Stimulated activated CD4-positive, alpha-beta T cell treated with anti-CD3 and anti-CD28 coated beads, Interleukin-12 subunit alpha, Interleukin-12 subunit beta, amount 100 ng/mL, for 4 hours (primary cell): ENCODE measurements at regions not wholly inside any gene's neighbourhood (a gene's known extent, or its start where the extent isn't known, plus 50 kb on each side); places are given as distances from the start of the nearest gene placed in this dataset.

Experiments
- DNase-seq: peaks from one replicate; pipeline ENCODE4 v3.0.0-alpha.2; 2020

DNA sequence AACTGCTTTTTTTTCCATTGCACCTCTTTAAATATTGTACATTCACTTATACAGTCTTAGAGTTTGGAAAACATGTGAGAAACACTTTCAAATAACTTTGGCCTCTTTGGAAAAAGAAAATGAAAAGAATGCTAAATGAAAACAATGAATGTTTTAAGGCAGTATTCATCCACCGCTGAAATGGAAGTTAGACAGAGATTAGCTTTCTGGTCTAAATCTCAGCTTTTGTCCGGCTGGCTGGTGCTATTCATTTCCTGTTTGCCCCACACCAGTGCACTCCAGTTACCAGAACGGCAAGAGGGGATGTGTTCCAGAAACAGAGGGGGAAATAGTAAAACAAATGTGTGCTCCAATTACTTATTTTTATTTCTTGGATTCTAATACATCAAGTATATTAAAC is 1201.3 kb downstream of the EFNB2 start:
- no peak for DNase-seq

DNA sequence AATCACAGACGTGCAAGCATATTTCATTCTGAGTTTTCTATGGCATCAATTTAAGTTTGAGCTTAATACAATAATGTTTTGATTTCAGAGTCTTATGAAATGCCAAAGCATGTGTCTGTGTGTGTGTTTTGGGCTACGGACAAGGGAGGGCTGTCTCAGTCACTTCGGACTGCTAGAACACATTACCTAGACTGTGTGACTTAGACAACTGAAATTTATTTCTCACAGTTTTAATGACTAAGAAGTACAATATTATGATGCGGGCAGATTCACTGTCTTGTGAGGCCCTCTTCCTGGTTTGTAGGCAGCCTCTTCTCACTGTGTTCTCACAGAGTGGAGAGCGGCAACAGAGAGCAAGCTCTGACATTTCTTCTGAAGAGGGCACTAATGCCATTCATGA is 1202.0 kb downstream of the EFNB2 start:
- no peak for DNase-seq

DNA sequence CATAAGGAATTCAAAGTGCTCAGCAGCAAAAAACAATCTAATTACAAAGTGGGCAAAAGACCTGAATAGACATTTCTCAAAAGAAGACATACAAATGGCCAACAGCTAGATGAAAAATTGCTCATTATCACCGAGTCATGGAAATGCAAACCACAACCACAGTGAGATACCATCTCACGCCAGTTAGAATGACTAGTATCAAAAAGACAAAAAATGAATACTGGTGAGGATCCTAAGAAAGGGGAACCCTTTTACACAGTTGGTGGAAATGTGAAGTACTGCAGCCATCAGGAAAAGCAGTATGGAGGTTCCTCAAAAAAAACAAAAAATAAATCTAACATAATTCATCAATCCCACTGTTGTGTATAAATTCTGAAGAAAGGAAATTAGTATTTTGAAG is 1206.1 kb downstream of the EFNB2 start:
- no peak for DNase-seq

GRCh38 chr13:105328212-105328611 is 1207.2 kb downstream of the EFNB2 start:
- DNase-seq, result no peak

DNA sequence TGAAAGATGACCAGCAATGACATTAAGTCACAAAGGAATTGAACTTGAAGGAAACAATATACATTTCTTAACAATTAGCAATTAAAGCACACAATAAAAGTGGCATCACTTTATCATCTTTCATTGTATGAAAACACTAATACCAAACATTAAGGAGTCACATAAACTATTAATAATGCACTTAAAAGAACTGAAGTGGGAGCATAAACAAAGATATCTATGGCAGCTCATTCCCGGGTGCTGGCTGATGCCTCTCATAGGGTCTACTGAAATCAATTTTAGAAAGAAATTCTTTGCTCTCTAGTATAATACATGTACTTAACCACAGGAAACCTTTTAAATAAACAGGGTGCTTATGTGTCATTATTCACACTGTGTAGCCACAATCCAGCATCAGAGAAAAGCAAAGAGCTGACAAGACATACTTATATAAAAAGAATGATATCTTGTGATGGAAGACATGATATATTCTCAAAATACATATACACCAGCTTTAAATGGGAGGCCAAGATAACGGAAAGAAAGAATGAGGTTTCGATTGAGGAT is 1207.8 kb downstream of the EFNB2 start:
- no peak for DNase-seq

- DNase-seq, result no peak
Measured at GRCh38 chr13:105319875-105320274, 1215.6 kb downstream of the EFNB2 start.

DNA sequence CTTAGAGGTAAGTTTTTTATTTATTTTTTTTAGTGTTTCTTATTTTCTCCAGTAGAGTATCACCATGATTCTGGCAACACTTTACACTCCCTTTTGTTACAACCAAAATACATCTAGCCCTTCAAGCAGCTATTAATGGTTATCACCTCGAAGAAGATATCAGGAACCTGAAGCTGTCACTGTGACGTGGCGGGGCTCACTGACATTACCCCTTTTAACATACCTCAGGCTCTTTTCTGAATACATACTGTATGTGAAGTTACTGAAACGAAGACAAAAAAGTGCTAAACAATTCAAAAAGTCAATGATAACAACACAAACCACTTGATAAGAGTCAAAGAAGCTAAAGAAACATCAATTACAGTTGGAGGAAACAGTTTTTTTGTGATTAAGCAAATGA is 1218.7 kb downstream of the EFNB2 start:
- DNase-seq, result no peak

- no peak for DNase-seq
Measured at GRCh38 chr13:105312906-105313305, 1222.6 kb downstream of the EFNB2 start.

DNA sequence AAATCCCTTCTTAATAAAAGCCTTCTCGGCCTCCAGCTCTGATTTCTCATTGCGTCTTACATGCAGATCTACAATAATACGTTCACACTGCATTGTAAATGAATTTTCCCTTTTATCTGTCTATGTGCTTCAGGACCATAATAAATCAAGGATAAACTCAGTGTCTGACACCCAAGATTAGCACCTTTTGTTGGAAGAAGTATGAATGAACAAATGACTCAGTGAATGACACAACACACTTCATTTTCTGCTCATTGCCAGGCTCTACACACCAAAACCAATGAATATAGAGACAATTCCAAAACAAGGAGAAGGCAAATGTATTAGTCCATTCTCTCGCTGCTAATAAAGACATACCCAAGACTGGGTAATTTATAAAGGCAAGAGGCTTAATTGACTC is 1224.4 kb downstream of the EFNB2 start:
- no peak for DNase-seq

GRCh38 chr13:105307776-105308175 is 1227.7 kb downstream of the EFNB2 start:
- no peak for DNase-seq

GRCh38 chr13:105297839-105298238 is 1237.6 kb downstream of the EFNB2 start:
- DNase-seq, result no peak

- no peak for DNase-seq
Measured at GRCh38 chr13:105291987-105292386, 1243.5 kb downstream of the EFNB2 start.

GRCh38 chr13:105290596-105290995 is 1244.9 kb downstream of the EFNB2 start:
- DNase-seq, result no peak

GRCh38 chr13:105285526-105285925 is 1249.9 kb downstream of the EFNB2 start:
- DNase-seq, result no peak

GRCh38 chr13:105282406-105283285 is 1252.8 kb downstream of the EFNB2 start:
- no peak for DNase-seq

GRCh38 chr13:105278943-105279381 is 1256.5 kb downstream of the EFNB2 start:
- DNase-seq, result no peak

- no peak for DNase-seq
Measured at GRCh38 chr13:105276571-105276970, 1258.9 kb downstream of the EFNB2 start.

GRCh38 chr13:105273665-105274222 is 1261.7 kb downstream of the EFNB2 start:
- no peak for DNase-seq

- no peak for DNase-seq
Measured at GRCh38 chr13:105272660-105273631, 1262.5 kb downstream of the EFNB2 start.

DNA sequence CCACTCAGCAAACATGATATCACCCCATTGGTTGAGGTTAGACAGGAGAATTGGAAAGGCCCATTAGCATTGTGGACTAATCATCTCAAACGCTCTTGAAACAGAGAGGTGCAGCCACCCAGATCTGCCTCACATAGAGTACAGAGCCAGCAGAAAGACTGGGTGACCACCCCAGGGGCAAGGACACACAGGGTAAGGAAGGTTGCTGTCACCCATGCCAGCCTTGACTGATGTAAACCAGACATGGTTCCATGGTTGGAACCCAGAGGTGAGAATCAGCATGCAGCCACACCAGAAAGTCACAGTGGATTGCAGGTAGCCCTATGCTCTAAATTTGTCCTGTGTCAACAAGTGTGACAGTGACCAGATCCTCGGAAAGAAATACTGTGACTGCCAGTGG is 1268.8 kb downstream of the EFNB2 start:
- DNase-seq, result no peak

- DNase-seq, result no peak
Measured at GRCh38 chr13:105262579-105262978, 1272.9 kb downstream of the EFNB2 start.

DNA sequence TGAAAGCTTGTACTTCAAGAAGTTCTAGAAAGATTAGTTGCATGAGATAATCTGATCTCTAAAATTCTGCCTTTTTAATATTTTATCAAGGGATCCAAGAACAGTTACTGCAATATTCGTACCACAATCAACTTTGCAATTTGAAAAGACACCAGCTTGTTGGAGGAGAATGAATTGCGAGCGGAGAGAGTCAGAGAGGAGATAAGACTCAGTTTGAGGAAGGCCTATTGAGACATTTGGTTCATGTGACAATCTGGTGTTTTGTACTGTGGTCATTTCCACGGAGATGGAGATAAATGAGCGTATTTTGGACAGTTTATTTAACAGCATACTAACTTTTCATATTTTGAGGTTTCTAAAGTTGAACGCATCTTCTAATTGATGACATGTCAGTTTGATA is 1276.0 kb downstream of the EFNB2 start:
- no peak for DNase-seq

DNA sequence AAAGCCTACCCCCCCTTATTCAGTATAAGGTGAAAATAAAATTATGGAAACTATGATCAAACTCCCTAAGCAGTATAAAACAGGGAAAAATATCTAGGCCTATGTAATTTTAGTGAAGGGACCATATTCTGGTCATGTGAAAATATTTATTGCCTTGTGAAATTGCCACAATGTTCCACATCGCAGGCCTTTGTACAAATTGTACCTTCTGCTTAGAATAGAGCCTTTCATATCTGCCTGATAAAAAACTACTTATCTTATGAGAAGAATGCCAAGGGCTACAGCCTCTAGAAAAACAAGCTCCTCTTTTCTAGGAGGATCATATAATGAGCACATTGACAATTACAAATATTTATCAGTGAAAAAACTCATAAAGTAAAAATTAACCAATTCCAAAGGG is 1280.0 kb downstream of the EFNB2 start:
- no peak for DNase-seq
